Lower leg skin (tissue), 4 donors: ENCODE measurements at regions not wholly inside any gene's neighbourhood (a gene's known extent, or its start where the extent isn't known, plus 50 kb on each side); places are given as distances from the start of the nearest gene placed in this dataset.
"Not testable (repeated sequence)": the region's sequence is repeated elsewhere in the genome, so short reads cannot be mapped to it uniquely, and the experiment has no call there.

Experiments
- DNase-seq, 2 donors: peaks; one replicate each; pipeline ENCODE4 v3.0.0-alpha.2; 2019; ENCODE audit warnings: low spot score in 2 of 2
- H3K4me3 ChIP-seq: fragments of 200-600 bp; sonication (generic); 2 replicates; pipeline ENCODE4 v1.5.1; 2017; ENCODE audit warnings: mild to moderate bottlenecking, low read depth; ENCODE audit not compliant: poor library complexity, severe bottlenecking
- POLR2A ChIP-seq, 2 donors: fragments of 450-650 bp; IDR thresholded peaks; one replicate each; pipeline ENCODE4 v1.6.1; 2016 to 2017; ENCODE audit warnings: antibody characterized with exemption in 2 of 2, mild to moderate bottlenecking in 1 of 2, moderate library complexity in 1 of 2
- WGBS, 2 donors: methylation state at CpG; one replicate each; pipeline ENCODE4 v1.1.5; 2018; 5-methylcytosine and 5-hydroxymethylcytosine counted together
- intact Hi-C: fragments of 100-400 bp; cut with DNase I; formaldehyde crosslinking; loops from one replicate; pipeline ENCODE4 v1.15.0; 2023; ENCODE audit warnings: low total_unique reads
- TF ChIP-seq, protein P1 (sequence below), 3 donors: fragments of 450-650 bp; IDR thresholded peaks; one replicate each; pipeline ENCODE4 v1.5.1; 2016; ENCODE audit warnings: antibody characterized with exemption in 3 of 3, mild to moderate bottlenecking in 3 of 3, moderate library complexity in 2 of 3

DNA sequence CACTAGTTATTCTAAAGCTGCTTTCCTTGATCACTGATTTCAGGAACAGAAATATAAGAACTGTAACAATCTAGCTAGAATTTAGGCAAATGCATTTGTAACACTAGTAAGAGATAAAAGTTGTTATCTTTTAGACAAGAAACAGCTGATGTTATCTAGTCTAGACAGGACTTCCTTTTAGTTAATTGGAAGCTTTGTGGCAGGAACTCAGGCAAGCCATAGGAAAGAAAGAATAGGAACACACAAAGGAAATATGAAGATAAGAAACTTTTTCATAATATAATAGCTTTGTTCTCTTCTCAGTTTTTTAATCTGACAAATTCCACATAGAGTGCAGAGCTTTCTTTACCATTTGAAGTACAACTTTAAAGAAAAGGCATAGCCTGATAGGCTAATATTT is 59.0 kb upstream of the AGR3 start:
- DNase-seq: no peak
- TF ChIP-seq, protein P1, sequence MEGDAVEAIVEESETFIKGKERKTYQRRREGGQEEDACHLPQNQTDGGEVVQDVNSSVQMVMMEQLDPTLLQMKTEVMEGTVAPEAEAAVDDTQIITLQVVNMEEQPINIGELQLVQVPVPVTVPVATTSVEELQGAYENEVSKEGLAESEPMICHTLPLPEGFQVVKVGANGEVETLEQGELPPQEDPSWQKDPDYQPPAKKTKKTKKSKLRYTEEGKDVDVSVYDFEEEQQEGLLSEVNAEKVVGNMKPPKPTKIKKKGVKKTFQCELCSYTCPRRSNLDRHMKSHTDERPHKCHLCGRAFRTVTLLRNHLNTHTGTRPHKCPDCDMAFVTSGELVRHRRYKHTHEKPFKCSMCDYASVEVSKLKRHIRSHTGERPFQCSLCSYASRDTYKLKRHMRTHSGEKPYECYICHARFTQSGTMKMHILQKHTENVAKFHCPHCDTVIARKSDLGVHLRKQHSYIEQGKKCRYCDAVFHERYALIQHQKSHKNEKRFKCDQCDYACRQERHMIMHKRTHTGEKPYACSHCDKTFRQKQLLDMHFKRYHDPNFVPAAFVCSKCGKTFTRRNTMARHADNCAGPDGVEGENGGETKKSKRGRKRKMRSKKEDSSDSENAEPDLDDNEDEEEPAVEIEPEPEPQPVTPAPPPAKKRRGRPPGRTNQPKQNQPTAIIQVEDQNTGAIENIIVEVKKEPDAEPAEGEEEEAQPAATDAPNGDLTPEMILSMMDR (IDR thresholded peaks at IDR 0.05): no peak
- no peak for TF ChIP-seq POLR2A (IDR thresholded peaks at IDR 0.05)
- intact Hi-C loops: no loop called here
- no peak overlapping the region for H3K4me3 ChIP-seq

DNA sequence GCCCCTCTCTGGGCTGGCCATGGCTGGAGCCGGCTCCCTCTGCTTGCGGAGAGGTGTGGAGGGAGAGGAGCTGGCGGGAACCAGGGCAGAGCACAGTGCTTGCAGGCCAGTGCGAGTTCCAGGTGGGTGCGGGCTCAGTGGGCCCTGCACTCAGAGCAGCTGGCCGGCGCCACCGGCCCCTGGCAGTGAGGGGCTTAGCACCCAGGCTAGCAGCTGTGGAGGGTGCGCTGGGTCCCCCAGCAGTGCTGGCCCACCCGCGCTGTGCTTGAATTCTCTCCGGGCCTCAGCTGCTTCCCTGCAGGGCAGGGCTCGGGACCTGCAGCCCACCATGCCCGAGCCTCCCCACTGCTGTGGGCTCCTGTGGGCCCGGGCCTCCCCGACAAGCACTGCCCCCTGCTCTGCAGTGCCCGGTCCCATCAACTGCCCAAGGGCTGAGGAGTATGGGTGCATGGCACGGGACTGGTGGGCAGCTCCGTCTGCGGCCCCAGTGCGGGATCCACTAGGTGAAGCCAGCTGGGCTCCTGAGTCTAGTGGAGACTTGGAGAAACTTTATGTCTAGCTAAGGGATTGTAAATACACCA is 61.2 kb upstream of the AGR3 start:
- no peak for TF ChIP-seq POLR2A (IDR thresholded peaks at IDR 0.05)
- TF ChIP-seq, protein P1 (IDR thresholded peaks at IDR 0.05): no peak
- DNase-seq: no peak
- intact Hi-C loops: no loop called here
- 93 to 94% methylated on average over 13 to 15 of the region's 21 CpGs for WGBS, 2 donors
- H3K4me3 ChIP-seq: no peak overlapping the region

DNA sequence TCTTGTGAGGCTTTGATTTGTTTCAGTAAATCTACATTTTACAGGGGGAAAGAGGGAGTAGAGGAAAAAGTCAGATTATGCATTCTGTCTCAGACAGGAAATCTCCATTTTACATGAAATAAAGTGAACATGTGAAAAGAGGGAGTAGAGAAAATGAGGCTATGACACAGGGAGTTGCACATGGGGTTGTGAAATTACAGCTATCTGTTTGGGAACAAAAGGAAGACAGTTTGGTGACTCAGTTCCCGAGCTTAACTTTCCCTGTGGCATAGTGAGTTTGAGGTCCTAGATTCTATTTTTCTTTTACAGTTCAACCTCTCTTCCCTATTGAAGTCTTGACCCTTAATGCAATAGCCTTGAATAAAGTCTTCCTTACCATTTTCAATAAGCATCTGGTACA is 63.2 kb upstream of the AGR3 start:
- no peak for TF ChIP-seq POLR2A (IDR thresholded peaks at IDR 0.05)
- TF ChIP-seq, protein P1 (IDR thresholded peaks at IDR 0.05): no peak
- DNase-seq: no peak
- intact Hi-C loops: no loop called here
- 87 to 88% methylated on average over 1 of the region's 1 CpG for WGBS, 2 donors
- H3K4me3 ChIP-seq: no peak overlapping the region

DNA sequence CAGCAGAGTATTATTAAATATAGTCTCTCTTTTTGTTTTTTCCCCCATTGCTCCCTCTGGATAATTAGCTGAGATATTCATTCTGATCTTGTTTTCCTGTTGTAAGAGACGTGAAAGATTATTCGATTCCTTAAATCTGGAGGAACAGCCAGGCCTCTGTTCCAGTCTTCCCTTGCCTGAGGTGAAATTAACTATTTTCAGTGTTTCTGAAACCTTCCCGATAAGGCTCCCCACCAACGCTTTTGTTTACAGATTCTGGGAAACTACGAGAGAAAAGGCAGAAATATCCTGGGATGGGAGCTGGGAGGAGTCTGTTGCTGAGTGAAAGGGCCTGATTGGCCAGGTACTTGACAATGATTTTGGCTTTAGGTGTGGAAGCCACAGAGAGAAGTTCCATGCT is 63.6 kb upstream of the AGR3 start:
- no peak for TF ChIP-seq POLR2A (IDR thresholded peaks at IDR 0.05)
- TF ChIP-seq, protein P1 (IDR thresholded peaks at IDR 0.05): no peak
- WGBS, 2 donors: 86 to 87% methylated on average over 5 of the region's 5 CpGs
- no peak overlapping the region for H3K4me3 ChIP-seq
- DNase-seq: no peak
- intact Hi-C loops: no loop called here

DNA sequence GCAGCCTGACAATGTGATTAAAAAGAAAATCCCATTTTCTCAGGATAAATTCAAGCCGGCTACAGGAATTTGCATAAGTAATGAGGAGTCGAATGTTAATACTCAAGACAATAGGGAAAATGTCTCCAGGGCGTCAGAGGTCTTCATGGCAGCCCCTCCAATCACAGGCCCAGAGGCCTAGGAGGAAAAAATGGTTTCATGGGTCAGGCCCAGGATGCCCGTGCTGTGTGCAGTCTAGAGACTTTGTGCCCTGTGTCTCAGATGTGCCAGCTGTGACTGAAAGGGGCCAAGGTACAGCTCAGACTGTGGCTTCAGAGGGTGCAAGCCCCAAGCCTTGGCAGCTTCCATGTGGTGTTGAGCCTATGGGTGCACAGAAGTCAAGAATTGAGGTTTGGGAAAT is 66.3 kb upstream of the AGR3 start:
- H3K4me3 ChIP-seq, intact Hi-C loops, DNase-seq: not testable (repeated sequence)
- WGBS, 2 donors: 90 to 93% methylated on average over 4 of the region's 4 CpGs

DNA sequence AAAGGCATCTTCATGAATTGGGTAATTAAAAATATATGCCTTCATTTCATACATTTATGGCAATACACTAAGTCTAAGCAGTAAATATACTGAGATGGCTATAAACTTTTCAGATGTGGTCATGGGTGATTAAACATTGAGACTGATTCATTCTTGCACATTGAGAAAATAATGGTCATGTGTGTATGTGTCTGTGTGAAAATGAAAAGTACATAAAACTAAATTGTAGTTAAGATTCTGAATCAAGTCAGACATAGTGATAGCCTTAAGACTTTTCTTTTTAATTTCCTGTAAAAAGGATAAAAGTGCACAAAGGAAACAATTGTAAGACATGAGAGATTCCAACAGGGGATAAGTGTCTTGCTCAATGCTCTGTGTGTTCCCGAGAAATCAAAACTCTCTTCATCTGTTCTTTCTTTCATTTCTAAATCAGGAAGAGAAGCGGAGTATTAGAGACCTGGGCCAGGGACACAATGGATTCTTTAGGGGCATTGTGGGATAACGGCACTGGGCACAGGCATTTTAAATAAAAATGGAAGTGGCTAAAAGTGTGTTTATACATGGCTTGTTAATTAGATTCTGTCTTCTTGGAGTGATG is 69.8 kb upstream of the AGR3 start:
- no peak overlapping the region for H3K4me3 ChIP-seq
- intact Hi-C loops: no loop called here
- WGBS, 2 donors: 71 to 73% methylated on average over 3 of the region's 3 CpGs
- DNase-seq: no peak
- TF ChIP-seq, protein P1 (IDR thresholded peaks at IDR 0.05): no peak
- no peak for TF ChIP-seq POLR2A (IDR thresholded peaks at IDR 0.05)
